B cell (primary cell): ENCODE measurements at regions not wholly inside any gene's neighbourhood (a gene's known extent, or its start where the extent isn't known, plus 50 kb on each side); places are given as distances from the start of the nearest gene placed in this dataset.

ENCODE experiments used
- CTCF ChIP-seq: fragments of 200-600 bp; IDR thresholded peaks from one replicate; pipeline ENCODE4 v1.8.0; 2022; ENCODE audit warnings: antibody characterized with exemption, mild to moderate bottlenecking
- EZH2 ChIP-seq: IDR thresholded peaks from 2 replicates; pipeline ENCODE4 v1.6.1; 2012; ENCODE audit warnings: borderline replicate concordance, low read depth, mild to moderate bottlenecking, moderate library complexity, low read length; ENCODE audit not compliant: insufficient read depth, poor library complexity, severe bottlenecking

- TF ChIP-seq CTCF, result no peak
- TF ChIP-seq EZH2, result no peak
Measured at GRCh38 chr18:34397286-34397896, 172.7 kb upstream of the NOL4 start.
